OCI-LY3 (cell line): ENCODE measurements at regions not wholly inside any gene's neighbourhood (a gene's known extent, or its start where the extent isn't known, plus 50 kb on each side); places are given as distances from the start of the nearest gene placed in this dataset.

Experiments
- H2AFZ ChIP-seq: fragments of 200-600, 300-600 bp; shearing (Covaris generic); 2 replicates; pipeline ENCODE4 v1.6.0; 2014; ENCODE audit warnings: antibody characterized with exemption, low read depth, low read length
- H3K27ac ChIP-seq: fragments of 200-600, 300-600 bp; sonication (generic); 2 replicates; pipeline ENCODE4 v1.5.1; 2014; ENCODE audit warnings: mild to moderate bottlenecking, low read length, moderate library complexity, mixed read lengths
- H3K27me3 ChIP-seq: fragments of 200-600, 300-600 bp; sonication (generic); 2 replicates; pipeline ENCODE4 v1.6.1; 2014; ENCODE audit warnings: low read depth, low read length, mixed read lengths
- H3K36me3 ChIP-seq: fragments of 200-600, 300-600 bp; sonication (generic); replicated peaks from 2 replicates; pipeline ENCODE3; 2014; ENCODE audit warnings: low read depth, low read length, mixed read lengths
- H3K4me1 ChIP-seq: fragments of 300-600, 200-600 bp; sonication (generic); 2 replicates; pipeline ENCODE4 v1.6.1; 2014; ENCODE audit warnings: low read length, mixed read lengths
- H3K4me2 ChIP-seq: fragments of 200-600, 300-600 bp; sonication (generic); 2 replicates; pipeline ENCODE4 v1.6.1; 2014; ENCODE audit warnings: low read length, mixed read lengths
- H3K4me3 ChIP-seq: fragments of 300-600, 200-600 bp; sonication (generic); 2 replicates; pipeline ENCODE4 v1.5.1; 2014; ENCODE audit warnings: antibody characterized with exemption, mild to moderate bottlenecking, low read length, moderate library complexity
- H3K79me2 ChIP-seq: fragments of 300-600, 200-600 bp; shearing (Covaris generic); 2 replicates; pipeline ENCODE4 v1.6.1; 2014; ENCODE audit warnings: mild to moderate bottlenecking, low read length, mixed read lengths
- H3K9ac ChIP-seq: fragments of 300-600, 200-600 bp; shearing (Covaris generic); 2 replicates; pipeline ENCODE4 v1.6.0; 2014; ENCODE audit warnings: mild to moderate bottlenecking, low read length, moderate library complexity
- H3K9me3 ChIP-seq: fragments of 200-600, 300-600 bp; shearing (Covaris generic); 2 replicates; pipeline ENCODE4 v1.6.1; 2014; ENCODE audit warnings: low read length, mixed read lengths; ENCODE audit not compliant: insufficient read depth
- H4K20me1 ChIP-seq: fragments of 200-600, 300-600 bp; sonication (generic); 2 replicates; pipeline ENCODE4 v1.6.1; 2016; ENCODE audit warnings: low read length, mixed read lengths; ENCODE audit not compliant: insufficient read depth
- CTCF ChIP-seq: fragments of 200-600, 300-600 bp; sonication (generic); IDR thresholded peaks from 2 replicates; pipeline ENCODE4 v1.5.1; 2014; ENCODE audit warnings: antibody characterized with exemption, low read length, low read depth
- EZH2phosphoT487 ChIP-seq: fragments of 200-600 bp; shearing (Covaris generic); IDR thresholded peaks from 2 replicates; pipeline ENCODE4 v1.6.1; 2018; ENCODE audit warnings: antibody characterized with exemption, mixed run types, low read depth

GRCh38 chr16:63146251-63146650, 1110.0 kb upstream of the CDH8 start:
- no peaks in the 10 kb centered on the region for H3K4me1 ChIP-seq
- H3K27me3 ChIP-seq, result no peaks in the 10 kb centered on the region
- no peak overlapping the region for H3K4me2 ChIP-seq
- H3K27ac ChIP-seq, result no peak overlapping the region
- no peaks in the 10 kb centered on the region for H3K36me3 ChIP-seq
- no peaks in the 10 kb centered on the region for H3K79me2 ChIP-seq
- H4K20me1 ChIP-seq, result no peaks in the 10 kb centered on the region
- no peak overlapping the region for H3K9ac ChIP-seq
- no peaks in the 10 kb centered on the region for H3K9me3 ChIP-seq
- H2AFZ ChIP-seq, result no peak overlapping the region
- TF ChIP-seq CTCF, result no peak
- no peak for TF ChIP-seq EZH2phosphoT487
- H3K4me3 ChIP-seq, result no peak overlapping the region

GRCh38 chr16:63145411-63145810, 1109.2 kb upstream of the CDH8 start:
- H3K27me3 ChIP-seq, result no peaks in the 10 kb centered on the region
- no peak overlapping the region for H3K4me3 ChIP-seq
- TF ChIP-seq EZH2phosphoT487 (no peak), CTCF (no peak)
- H3K9ac ChIP-seq, result no peak overlapping the region
- H3K27ac ChIP-seq, result no peak overlapping the region
- H3K9me3 ChIP-seq, result no peaks in the 10 kb centered on the region
- no peaks in the 10 kb centered on the region for H3K79me2 ChIP-seq
- H3K4me1 ChIP-seq, result no peaks in the 10 kb centered on the region
- no peaks in the 10 kb centered on the region for H4K20me1 ChIP-seq
- H3K36me3 ChIP-seq, result no peaks in the 10 kb centered on the region
- no peak overlapping the region for H3K4me2 ChIP-seq
- H2AFZ ChIP-seq, result no peak overlapping the region

- Histone ChIP-seq H3K9me3 (no peaks in the 10 kb centered on the region), H3K4me1 (no peaks in the 10 kb centered on the region), H2AFZ (no peak overlapping the region), H3K4me3 (no peak overlapping the region), H3K79me2 (no peaks in the 10 kb centered on the region), H3K9ac (no peak overlapping the region), H3K27ac (no peak overlapping the region), H3K36me3 (no peaks in the 10 kb centered on the region), H3K4me2 (no peak overlapping the region), H3K27me3 (no peaks in the 10 kb centered on the region), H4K20me1 (no peaks in the 10 kb centered on the region)
- TF ChIP-seq CTCF (no peak), EZH2phosphoT487 (no peak)
Measured at GRCh38 chr16:63135069-63135468, 1098.8 kb upstream of the CDH8 start.

- Histone ChIP-seq H3K9ac (no peak overlapping the region), H4K20me1 (no peaks in the 10 kb centered on the region), H3K9me3 (no peaks in the 10 kb centered on the region), H3K4me2 (no peak overlapping the region), H3K4me3 (no peak overlapping the region), H2AFZ (no peak overlapping the region), H3K27me3 (no peaks in the 10 kb centered on the region), H3K79me2 (no peaks in the 10 kb centered on the region), H3K4me1 (no peaks in the 10 kb centered on the region), H3K36me3 (no peaks in the 10 kb centered on the region), H3K27ac (no peak overlapping the region)
- TF ChIP-seq EZH2phosphoT487 (no peak), CTCF (no peak)
Measured at GRCh38 chr16:63131503-63131902, 1095.3 kb upstream of the CDH8 start.
